Endothelial cell of umbilical vein (primary cell): ENCODE measurements at regions not wholly inside any gene's neighbourhood (a gene's known extent, or its start where the extent isn't known, plus 50 kb on each side); places are given as distances from the start of the nearest gene placed in this dataset.
"Not testable (repeated sequence)": the region's sequence is repeated elsewhere in the genome, so short reads cannot be mapped to it uniquely, and the experiment has no call there.

ENCODE experiments used
- CTCF ChIP-seq, 2 donors: IDR thresholded peaks; 1 replicate in 1 of 2; 2 replicates in 1 of 2; pipeline ENCODE4 v1.5.1; 2011; ENCODE audit warnings: low read length in 2 of 2, mild to moderate bottlenecking in 2 of 2, moderate library complexity in 2 of 2, control low read depth in 1 of 2, inconsistent platforms in 1 of 2, low read depth in 1 of 2; ENCODE audit not compliant: insufficient read depth in 1 of 2; ENCODE audit errors: extremely low read depth in 1 of 2
- EZH2 ChIP-seq: IDR thresholded peaks from 2 replicates; pipeline ENCODE4 v1.6.1; 2012; ENCODE audit warnings: borderline replicate concordance, low read depth, mild to moderate bottlenecking, moderate library complexity, low read length, inconsistent platforms; ENCODE audit not compliant: severe bottlenecking

GRCh38 chr2:16915341-16915755, 249.7 kb upstream of the CYRIA start:
- not testable (repeated sequence) for TF ChIP-seq CTCF (IDR thresholded peaks at IDR 0.05; ENCODE audit: extremely low read depth in 1 of 2, insufficient read depth in 1 of 2, low read depth in 1 of 2, low read length in 2 of 2); EZH2
